GM23338 (cell line): ENCODE measurements at regions not wholly inside any gene's neighbourhood (a gene's known extent, or its start where the extent isn't known, plus 50 kb on each side); places are given as distances from the start of the nearest gene placed in this dataset.

Experiments
- CREB1 ChIP-seq: fragments of 250-450 bp; sonication (Bioruptor Pico); IDR thresholded peaks from 2 replicates; pipeline ENCODE4 v1.5.0; 2020; ENCODE audit warnings: low read depth, mild to moderate bottlenecking, moderate library complexity
- CTCF ChIP-seq, 2 experiments: fragments of 200-600 bp in 1 of 2; sonication (generic) in 1 of 2; conservative IDR thresholded peaks; 2 replicates each; pipeline versions ENCODE4 v1.5.1 to v1.6.1; 2016 to 2017; ENCODE audit warnings: antibody characterized with exemption in 2 of 2, low read depth in 2 of 2, mild to moderate bottlenecking in 2 of 2, moderate library complexity in 1 of 2
- ETS1 ChIP-seq: IDR thresholded peaks from 2 replicates; pipeline ENCODE4 v1.6.1; 2016; ENCODE audit warnings: antibody characterized with exemption
- EZH2 ChIP-seq: fragments of 200-600 bp; sonication (generic); IDR thresholded peaks from one replicate; pipeline ENCODE4 v1.8.0; 2017; ENCODE audit warnings: antibody characterized with exemption, mild to moderate bottlenecking, low read depth; ENCODE audit not compliant: unreplicated experiment
- EZH2phosphoT487 ChIP-seq: fragments of 200-600 bp; sonication (generic); IDR thresholded peaks from one replicate; pipeline ENCODE4 v1.8.1; 2018; ENCODE audit warnings: antibody characterized with exemption; ENCODE audit not compliant: unreplicated experiment
- NANOG ChIP-seq: IDR thresholded peaks from 2 replicates; pipeline ENCODE4 v1.6.1; 2016; ENCODE audit warnings: antibody characterized with exemption, borderline replicate concordance
- POLR2AphosphoS5 ChIP-seq: IDR thresholded peaks from 2 replicates; pipeline ENCODE4 v1.6.1; 2016; ENCODE audit warnings: antibody characterized with exemption, low read depth
- REST ChIP-seq: IDR thresholded peaks from one replicate; pipeline ENCODE4 v1.6.1; 2018; ENCODE audit warnings: antibody characterized with exemption; ENCODE audit not compliant: unreplicated experiment
- STAT1 ChIP-seq: IDR thresholded peaks from one replicate; pipeline ENCODE4 v1.6.1; 2016; ENCODE audit warnings: antibody characterized with exemption; ENCODE audit not compliant: unreplicated experiment
- ZNF331 ChIP-seq: fragments of 250-450 bp; sonication (Bioruptor Pico); IDR thresholded peaks from 2 replicates; pipeline ENCODE4 v1.5.0; 2020; ENCODE audit warnings: low read depth, mild to moderate bottlenecking, moderate library complexity

GRCh38 chr13:87122551-87122950, 548.6 kb upstream of the SLITRK5 start:
- TF ChIP-seq CTCF (conservative IDR thresholded peaks at IDR 0.05; ENCODE audit: low read depth in 2 of 2) (no peak), EZH2phosphoT487 (no peak), REST (no peak), ZNF331 (CRISPR knock-in tag) (no peak), EZH2 (no peak), POLR2AphosphoS5 (no peak), ETS1 (no peak), NANOG (no peak), STAT1 (no peak), CREB1 (CRISPR knock-in tag) (no peak)
